ENCODE measurements at regions not wholly inside any gene's neighbourhood (a gene's known extent, or its start where the extent isn't known, plus 50 kb on each side); places are given as distances from the start of the nearest gene placed in this dataset.

- no peaks in the 10 kb centered on the region for H3K4me1 ChIP-seq (ENCODE audit: control insufficient read depth in 1 of 2, insufficient read depth in 1 of 2, low read depth in 1 of 2, low read length in 1 of 2)
- TF ChIP-seq CTCF (IDR thresholded peaks at IDR 0.05) = no peak
Measured at GRCh38 chr2:56803596-56803995, 619.8 kb downstream of the CCDC85A start.

GRCh38 chr2:56806924-56807323 is 623.1 kb downstream of the CCDC85A start:
- H3K9me3 ChIP-seq = no peaks in the 10 kb centered on the region
- no peak for TF ChIP-seq CTCF (IDR thresholded peaks at IDR 0.05)
- H3K4me1 ChIP-seq (ENCODE audit: control insufficient read depth in 1 of 2, insufficient read depth in 1 of 2, low read depth in 1 of 2, low read length in 1 of 2) = no peaks in the 10 kb centered on the region
- no peaks in the 10 kb centered on the region for H3K36me3 ChIP-seq
- no peak overlapping the region for H3K4me3 ChIP-seq (ENCODE audit: low read depth in 1 of 2, low read length in 1 of 2)
- H3K27me3 ChIP-seq = no peaks in the 10 kb centered on the region
- no peak overlapping the region for H3K27ac ChIP-seq

More at GRCh38 chr2:56803596-56803995, 619.8 kb downstream of the CCDC85A start:
- H3K9me3 ChIP-seq = no peaks in the 10 kb centered on the region
- H3K27ac ChIP-seq = no peak overlapping the region
- H3K4me3 ChIP-seq (ENCODE audit: low read depth in 1 of 2, low read length in 1 of 2) = no peak overlapping the region
- H3K36me3 ChIP-seq = no peaks in the 10 kb centered on the region
- no peaks in the 10 kb centered on the region for H3K27me3 ChIP-seq

GRCh38 chr2:56807861-56808260 is 624.1 kb downstream of the CCDC85A start:
- Histone ChIP-seq H3K9me3 (no peaks in the 10 kb centered on the region), H3K4me3 (ENCODE audit: low read depth in 1 of 2, low read length in 1 of 2) (no peak overlapping the region), H3K27ac (no peak overlapping the region), H3K27me3 (no peaks in the 10 kb centered on the region), H3K4me1 (ENCODE audit: control insufficient read depth in 1 of 2, insufficient read depth in 1 of 2, low read depth in 1 of 2, low read length in 1 of 2) (no peaks in the 10 kb centered on the region), H3K36me3 (no peaks in the 10 kb centered on the region)
- no peak for TF ChIP-seq CTCF (IDR thresholded peaks at IDR 0.05)

- Histone ChIP-seq H3K9me3 (no peaks in the 10 kb centered on the region), H3K4me3 (ENCODE audit: low read depth in 1 of 2, low read length in 1 of 2) (no peak overlapping the region), H3K27ac (no peak overlapping the region), H3K4me1 (ENCODE audit: control insufficient read depth in 1 of 2, insufficient read depth in 1 of 2, low read depth in 1 of 2, low read length in 1 of 2) (no peaks in the 10 kb centered on the region), H3K27me3 (no peaks in the 10 kb centered on the region), H3K36me3 (no peaks in the 10 kb centered on the region)
- no peak for TF ChIP-seq CTCF (IDR thresholded peaks at IDR 0.05)
Measured at GRCh38 chr2:56811401-56811800, 627.6 kb downstream of the CCDC85A start.

GRCh38 chr2:56812432-56812831 is 628.6 kb downstream of the CCDC85A start:
- Histone ChIP-seq H3K27ac (no peak overlapping the region), H3K4me1 (ENCODE audit: control insufficient read depth in 1 of 2, insufficient read depth in 1 of 2, low read depth in 1 of 2, low read length in 1 of 2) (no peaks in the 10 kb centered on the region), H3K9me3 (no peaks in the 10 kb centered on the region), H3K27me3 (no peaks in the 10 kb centered on the region), H3K4me3 (ENCODE audit: low read depth in 1 of 2, low read length in 1 of 2) (no peak overlapping the region), H3K36me3 (no peaks in the 10 kb centered on the region)
- TF ChIP-seq CTCF (IDR thresholded peaks at IDR 0.05) = no peak

- Histone ChIP-seq H3K4me3 (ENCODE audit: low read depth in 1 of 2, low read length in 1 of 2) (no peak overlapping the region), H3K27ac (no peak overlapping the region), H3K36me3 (no peaks in the 10 kb centered on the region), H3K27me3 (no peaks in the 10 kb centered on the region), H3K4me1 (ENCODE audit: control insufficient read depth in 1 of 2, insufficient read depth in 1 of 2, low read depth in 1 of 2, low read length in 1 of 2) (no peaks in the 10 kb centered on the region), H3K9me3 (no peaks in the 10 kb centered on the region)
- no peak for TF ChIP-seq CTCF (IDR thresholded peaks at IDR 0.05)
Measured at GRCh38 chr2:56813490-56813889, 629.7 kb downstream of the CCDC85A start.

All from neutrophil (primary cell).